GM12878 (cell line): ENCODE measurements at regions not wholly inside any gene's neighbourhood (a gene's known extent, or its start where the extent isn't known, plus 50 kb on each side); places are given as distances from the start of the nearest gene placed in this dataset.

Experiments used
- ATAC-seq: fragments of 200-7000 bp; cut with Tn5 transposase; 3 replicates; pipeline ENCODE4 v1.9.1; 2020; ENCODE audit warnings: mild to moderate bottlenecking, moderate library complexity
- BruUV-seq: library from RNA; stranded (reverse); fragments of 400-500 nt; replicated peaks from 2 replicates; lab custom pipeline; 2021; lab: Mats Ljungman, UMichigan
- CTCF ChIA-PET: fragments of 300-600 bp; sonication (Branson Sonifier 250); formaldehyde crosslinking; extraction: SDS; loops from one replicate; lab custom pipeline; 2021; ENCODE audit warnings: inconsistent platforms; lab: Yijun Ruan, JAX
- POLR2A ChIA-PET: fragments of 350-600 bp; formaldehyde crosslinking; extraction: SDS; loops from one replicate; lab custom pipeline; 2021; ENCODE audit warnings: inconsistent platforms; lab: Charles Lee
- RAD21 ChIA-PET: fragments of 300-600 bp; sonication (Branson Sonifier 250); formaldehyde crosslinking; loops from one replicate; lab custom pipeline; 2023; ENCODE audit warnings: antibody characterized with exemption; ENCODE audit not compliant: unreplicated experiment; lab: Charles Lee
- SMC1A ChIA-PET: fragments of 300-600 bp; sonication (Branson Sonifier 250); formaldehyde crosslinking; loops from one replicate; lab custom pipeline; 2023; ENCODE audit not compliant: unreplicated experiment, uncharacterized antibody; lab: Charles Lee
- DNase-seq: peaks from one replicate; pipeline ENCODE4 v3.0.0-alpha.2; 2011; ENCODE audit warnings: low read depth, low spot score
- FAIRE-seq: peaks from 3 replicates; lab custom pipeline; 2011; peaks lifted over from hg19 to GRCh38; lab: Jason Lieb, UNC
- H2AFZ ChIP-seq: 2 replicates; pipeline ENCODE4 v1.6.0; 2011; ENCODE audit warnings: low read depth, low read length, control low read depth; ENCODE audit not compliant: control insufficient read depth
- H3K27ac ChIP-seq: 2 replicates; pipeline ENCODE4 v1.5.1; 2011; ENCODE audit warnings: control low read depth; ENCODE audit not compliant: control insufficient read depth, insufficient read depth
- H3K27me3 ChIP-seq, 2 experiments: replicated peaks in 1 of 2; 2 replicates each; pipeline versions ENCODE4 v1.6.0 to v1.6.1; 2011; ENCODE audit warnings: low read length in 1 of 2; ENCODE audit not compliant: control insufficient read depth in 2 of 2, insufficient read depth in 2 of 2
- H3K36me3 ChIP-seq, 2 experiments: 2 replicates each; pipeline ENCODE4 v1.5.1; 2011; ENCODE audit warnings: low read length in 1 of 2; ENCODE audit not compliant: control insufficient read depth in 2 of 2, insufficient read depth in 2 of 2
- H3K4me1 ChIP-seq: 2 replicates; pipeline ENCODE4 v1.6.1; 2011; ENCODE audit warnings: mild to moderate bottlenecking, low read length, moderate library complexity, mixed read lengths; ENCODE audit not compliant: control insufficient read depth, insufficient read depth
- H3K4me2 ChIP-seq: 2 replicates; pipeline ENCODE4 v1.6.0; 2011; ENCODE audit warnings: control low read depth; ENCODE audit not compliant: control insufficient read depth, insufficient read depth
- H3K4me3 ChIP-seq: fragments of 200-600 bp; sonication (generic); 2 replicates; pipeline ENCODE4 v1.5.1; 2016
- H3K79me2 ChIP-seq: 2 replicates; pipeline ENCODE4 v1.6.0; 2011; ENCODE audit warnings: low read length; ENCODE audit not compliant: control insufficient read depth, insufficient read depth
- H3K9ac ChIP-seq: 2 replicates; pipeline ENCODE4 v1.8.0; 2011; ENCODE audit warnings: low read length, control low read depth, mixed read lengths; ENCODE audit not compliant: control insufficient read depth, insufficient read depth
- H3K9me3 ChIP-seq: replicated peaks from 3 replicates; pipeline ENCODE4 v1.5.1; 2011; ENCODE audit warnings: mild to moderate bottlenecking, low read length; ENCODE audit not compliant: control insufficient read depth, insufficient read depth
- H4K20me1 ChIP-seq: 2 replicates; pipeline ENCODE4 v1.6.0; 2011; ENCODE audit not compliant: control insufficient read depth, insufficient read depth
- GABPA ChIP-seq: IDR thresholded peaks from 2 replicates; pipeline ENCODE4 v1.6.1; 2014; ENCODE audit warnings: antibody characterized with exemption, low read depth, mild to moderate bottlenecking, inconsistent platforms
- HDAC6 ChIP-seq: fragments of 200-600 bp; sonication (generic); IDR thresholded peaks from one replicate; pipeline ENCODE4 v1.8.0; 2017; ENCODE audit warnings: antibody characterized with exemption; ENCODE audit not compliant: unreplicated experiment
- MYC ChIP-seq: IDR thresholded peaks from 2 replicates; pipeline ENCODE4 v1.6.1; 2011; ENCODE audit warnings: mild to moderate bottlenecking, low read length, moderate library complexity, inconsistent platforms; ENCODE audit not compliant: insufficient read depth, insufficient replicate concordance, insufficient read length, severe bottlenecking
- NR2C2 ChIP-seq: IDR thresholded peaks from 2 replicates; pipeline ENCODE4 v1.6.1; 2011; ENCODE audit warnings: borderline replicate concordance, low read depth; ENCODE audit not compliant: control insufficient read depth, insufficient read length
- POLR2AphosphoS5 ChIP-seq: IDR thresholded peaks from 2 replicates; pipeline ENCODE4 v1.6.1; 2011; ENCODE audit warnings: mild to moderate bottlenecking, low read length, inconsistent platforms
- RB1 ChIP-seq: fragments of 450-650 bp; formaldehyde crosslinking; IDR thresholded peaks from 2 replicates; pipeline ENCODE4 v1.6.1; 2017; ENCODE audit warnings: mild to moderate bottlenecking, borderline replicate concordance
- RCOR1 ChIP-seq: conservative IDR thresholded peaks from 2 replicates; pipeline ENCODE4 v1.6.1; 2012; ENCODE audit warnings: low read depth, low read length, improper control_type of control experiment
- RELA ChIP-seq: fragments of 450-650 bp; IDR thresholded peaks from 2 replicates; pipeline ENCODE4 v1.8.0; 2014; ENCODE audit warnings: borderline replicate concordance; ENCODE audit not compliant: partially characterized antibody
- SMARCA5 ChIP-seq: fragments of 450-650 bp; IDR thresholded peaks from 2 replicates; pipeline ENCODE4 v1.6.1; 2017; ENCODE audit warnings: mild to moderate bottlenecking
- SPI1 ChIP-seq: IDR thresholded peaks from 2 replicates; pipeline ENCODE4 v1.6.1; 2011; ENCODE audit warnings: low read depth, mild to moderate bottlenecking, low read length, moderate library complexity, borderline replicate concordance; ENCODE audit not compliant: insufficient read depth
- ZBED1 ChIP-seq: IDR thresholded peaks from 2 replicates; pipeline ENCODE4 v1.6.1; 2016; ENCODE audit warnings: borderline replicate concordance
- WGBS: methylation state at CpG from one replicate; pipeline ENCODE4 v1.1.6; 2016; ENCODE audit warnings: low lambda C conversion rate; ENCODE audit not compliant: insufficient replicate concordance, insufficient coverage; ENCODE audit errors: missing lambda C conversion rate; 5-methylcytosine and 5-hydroxymethylcytosine counted together
- in situ Hi-C: fragments of 300-500 bp; cut with MboI; formaldehyde crosslinking; loops from 9 replicates; pipeline ENCODE4 v1.14.3; 2018; ENCODE audit warnings: mixed read lengths
- intact Hi-C: fragments of 100-400 bp; cut with micrococcal nuclease; formaldehyde crosslinking; loops from one replicate; pipeline ENCODE4 v1.14.2; 2022; ENCODE audit not compliant: unreplicated experiment
- TF ChIP-seq, protein P1 (sequence below): fragments of 450-650 bp; IDR thresholded peaks from 2 replicates; pipeline ENCODE4 v1.6.1; 2018; ENCODE audit warnings: mild to moderate bottlenecking, low read depth, moderate library complexity; ENCODE audit not compliant: partially characterized antibody
- TF ChIP-seq, protein P2 (sequence below): fragments of 450-650 bp; IDR thresholded peaks from 2 replicates; pipeline ENCODE4 v1.6.1; 2017; ENCODE audit warnings: antibody characterized with exemption, mild to moderate bottlenecking, moderate library complexity
- TF ChIP-seq, protein P3 (sequence below): IDR thresholded peaks from 2 replicates; pipeline ENCODE4 v1.6.1; 2012; ENCODE audit warnings: mild to moderate bottlenecking, low read depth, low read length

DNA sequence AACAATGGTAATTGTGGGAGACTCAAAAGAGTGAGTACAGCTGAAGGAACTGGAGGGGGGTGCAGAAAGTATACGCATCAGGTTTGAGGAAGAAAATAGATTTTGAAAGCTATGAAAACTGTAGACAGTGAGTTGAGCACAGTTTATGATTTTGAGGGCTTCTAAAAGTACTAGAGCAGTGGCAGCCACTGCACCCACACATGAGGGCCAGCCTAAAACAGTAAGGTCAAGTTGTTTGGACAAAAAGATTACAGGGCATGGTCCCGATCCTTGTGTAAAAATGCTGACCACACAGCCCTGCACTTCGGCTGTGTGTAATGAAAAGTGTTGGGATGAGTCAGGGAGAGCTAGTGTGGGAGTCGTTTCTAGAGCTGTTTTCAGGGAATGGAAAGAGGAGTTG lies 2282.1 kb downstream of the TP53TG3F start (continued):
- no peak for TF ChIP-seq POLR2AphosphoS5
- no peak for TF ChIP-seq MYC
- TF ChIP-seq RB1, result no peak

DNA sequence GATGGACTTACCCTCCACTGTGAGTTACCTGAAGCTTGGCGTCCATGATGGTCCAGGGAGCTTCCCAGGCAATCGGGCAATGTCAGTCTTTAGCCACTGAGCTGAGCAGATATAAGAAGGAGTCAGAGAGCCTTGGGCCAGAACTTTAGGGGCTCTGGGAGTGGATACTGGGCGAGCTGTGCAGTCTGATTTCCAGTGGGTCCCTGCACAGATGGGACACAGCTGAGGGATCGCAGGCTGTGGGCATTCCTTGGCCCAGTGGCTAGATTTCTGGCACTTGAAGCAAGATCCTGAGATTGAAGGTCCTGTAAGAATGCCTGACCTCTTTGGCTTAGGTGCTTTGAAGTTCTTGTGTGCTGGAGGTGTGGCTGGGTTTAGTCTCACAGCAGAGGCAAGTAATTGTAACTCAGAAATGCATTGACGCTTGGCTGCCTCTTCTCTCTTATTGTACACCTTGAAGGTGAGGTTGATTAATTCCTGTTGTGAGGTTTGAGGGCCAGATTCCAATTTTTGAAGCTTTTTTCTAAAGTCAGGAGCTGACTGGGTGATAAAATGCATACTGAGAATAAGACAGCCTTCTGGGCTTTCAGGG lies 2283.8 kb downstream of the TP53TG3F start:
- in situ Hi-C loops (no loop called here), intact Hi-C loops (no loop called here)
- SMC1A ChIA-PET, result no interaction called here
- ATAC-seq (no peak), FAIRE-seq (no peak), DNase-seq (no peak)
- Histone ChIP-seq H3K9ac (no peak overlapping the region), H3K27me3 (no peaks in the 10 kb centered on the region), H3K4me1 (no peaks in the 10 kb centered on the region), H3K79me2 (no peaks in the 10 kb centered on the region), H3K4me3 (no peak overlapping the region), H2AFZ (no peak overlapping the region), H3K36me3 (no peaks in the 10 kb centered on the region), H3K27ac (no peak overlapping the region), H3K9me3 (no peaks in the 10 kb centered on the region; the same call in 1 of the 3 replicates), H4K20me1 (no peaks in the 10 kb centered on the region), H3K4me2 (no peak overlapping the region)
- RAD21 ChIA-PET, result no interaction called here
- POLR2A ChIA-PET, result no interaction called here
- no TSS peak for BruUV-seq
- WGBS, result 31% methylated on average over 5 of the region's 5 CpGs
- CTCF ChIA-PET, result no interaction called here
- TF ChIP-seq, protein P1, sequence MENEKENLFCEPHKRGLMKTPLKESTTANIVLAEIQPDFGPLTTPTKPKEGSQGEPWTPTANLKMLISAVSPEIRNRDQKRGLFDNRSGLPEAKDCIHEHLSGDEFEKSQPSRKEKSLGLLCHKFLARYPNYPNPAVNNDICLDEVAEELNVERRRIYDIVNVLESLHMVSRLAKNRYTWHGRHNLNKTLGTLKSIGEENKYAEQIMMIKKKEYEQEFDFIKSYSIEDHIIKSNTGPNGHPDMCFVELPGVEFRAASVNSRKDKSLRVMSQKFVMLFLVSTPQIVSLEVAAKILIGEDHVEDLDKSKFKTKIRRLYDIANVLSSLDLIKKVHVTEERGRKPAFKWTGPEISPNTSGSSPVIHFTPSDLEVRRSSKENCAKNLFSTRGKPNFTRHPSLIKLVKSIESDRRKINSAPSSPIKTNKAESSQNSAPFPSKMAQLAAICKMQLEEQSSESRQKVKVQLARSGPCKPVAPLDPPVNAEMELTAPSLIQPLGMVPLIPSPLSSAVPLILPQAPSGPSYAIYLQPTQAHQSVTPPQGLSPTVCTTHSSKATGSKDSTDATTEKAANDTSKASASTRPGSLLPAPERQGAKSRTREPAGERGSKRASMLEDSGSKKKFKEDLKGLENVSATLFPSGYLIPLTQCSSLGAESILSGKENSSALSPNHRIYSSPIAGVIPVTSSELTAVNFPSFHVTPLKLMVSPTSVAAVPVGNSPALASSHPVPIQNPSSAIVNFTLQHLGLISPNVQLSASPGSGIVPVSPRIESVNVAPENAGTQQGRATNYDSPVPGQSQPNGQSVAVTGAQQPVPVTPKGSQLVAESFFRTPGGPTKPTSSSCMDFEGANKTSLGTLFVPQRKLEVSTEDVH, result no peak
- TF ChIP-seq SPI1 (no peak), HDAC6 (no peak), RCOR1 (no peak), SMARCA5 (no peak), GABPA (no peak), ZBED1 (no peak), RELA (no peak), NR2C2 (no peak)
- TF ChIP-seq, protein P2, sequence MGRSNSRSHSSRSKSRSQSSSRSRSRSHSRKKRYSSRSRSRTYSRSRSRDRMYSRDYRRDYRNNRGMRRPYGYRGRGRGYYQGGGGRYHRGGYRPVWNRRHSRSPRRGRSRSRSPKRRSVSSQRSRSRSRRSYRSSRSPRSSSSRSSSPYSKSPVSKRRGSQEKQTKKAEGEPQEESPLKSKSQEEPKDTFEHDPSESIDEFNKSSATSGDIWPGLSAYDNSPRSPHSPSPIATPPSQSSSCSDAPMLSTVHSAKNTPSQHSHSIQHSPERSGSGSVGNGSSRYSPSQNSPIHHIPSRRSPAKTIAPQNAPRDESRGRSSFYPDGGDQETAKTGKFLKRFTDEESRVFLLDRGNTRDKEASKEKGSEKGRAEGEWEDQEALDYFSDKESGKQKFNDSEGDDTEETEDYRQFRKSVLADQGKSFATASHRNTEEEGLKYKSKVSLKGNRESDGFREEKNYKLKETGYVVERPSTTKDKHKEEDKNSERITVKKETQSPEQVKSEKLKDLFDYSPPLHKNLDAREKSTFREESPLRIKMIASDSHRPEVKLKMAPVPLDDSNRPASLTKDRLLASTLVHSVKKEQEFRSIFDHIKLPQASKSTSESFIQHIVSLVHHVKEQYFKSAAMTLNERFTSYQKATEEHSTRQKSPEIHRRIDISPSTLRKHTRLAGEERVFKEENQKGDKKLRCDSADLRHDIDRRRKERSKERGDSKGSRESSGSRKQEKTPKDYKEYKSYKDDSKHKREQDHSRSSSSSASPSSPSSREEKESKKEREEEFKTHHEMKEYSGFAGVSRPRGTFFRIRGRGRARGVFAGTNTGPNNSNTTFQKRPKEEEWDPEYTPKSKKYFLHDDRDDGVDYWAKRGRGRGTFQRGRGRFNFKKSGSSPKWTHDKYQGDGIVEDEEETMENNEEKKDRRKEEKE, result no peak
- TF ChIP-seq, protein P3, sequence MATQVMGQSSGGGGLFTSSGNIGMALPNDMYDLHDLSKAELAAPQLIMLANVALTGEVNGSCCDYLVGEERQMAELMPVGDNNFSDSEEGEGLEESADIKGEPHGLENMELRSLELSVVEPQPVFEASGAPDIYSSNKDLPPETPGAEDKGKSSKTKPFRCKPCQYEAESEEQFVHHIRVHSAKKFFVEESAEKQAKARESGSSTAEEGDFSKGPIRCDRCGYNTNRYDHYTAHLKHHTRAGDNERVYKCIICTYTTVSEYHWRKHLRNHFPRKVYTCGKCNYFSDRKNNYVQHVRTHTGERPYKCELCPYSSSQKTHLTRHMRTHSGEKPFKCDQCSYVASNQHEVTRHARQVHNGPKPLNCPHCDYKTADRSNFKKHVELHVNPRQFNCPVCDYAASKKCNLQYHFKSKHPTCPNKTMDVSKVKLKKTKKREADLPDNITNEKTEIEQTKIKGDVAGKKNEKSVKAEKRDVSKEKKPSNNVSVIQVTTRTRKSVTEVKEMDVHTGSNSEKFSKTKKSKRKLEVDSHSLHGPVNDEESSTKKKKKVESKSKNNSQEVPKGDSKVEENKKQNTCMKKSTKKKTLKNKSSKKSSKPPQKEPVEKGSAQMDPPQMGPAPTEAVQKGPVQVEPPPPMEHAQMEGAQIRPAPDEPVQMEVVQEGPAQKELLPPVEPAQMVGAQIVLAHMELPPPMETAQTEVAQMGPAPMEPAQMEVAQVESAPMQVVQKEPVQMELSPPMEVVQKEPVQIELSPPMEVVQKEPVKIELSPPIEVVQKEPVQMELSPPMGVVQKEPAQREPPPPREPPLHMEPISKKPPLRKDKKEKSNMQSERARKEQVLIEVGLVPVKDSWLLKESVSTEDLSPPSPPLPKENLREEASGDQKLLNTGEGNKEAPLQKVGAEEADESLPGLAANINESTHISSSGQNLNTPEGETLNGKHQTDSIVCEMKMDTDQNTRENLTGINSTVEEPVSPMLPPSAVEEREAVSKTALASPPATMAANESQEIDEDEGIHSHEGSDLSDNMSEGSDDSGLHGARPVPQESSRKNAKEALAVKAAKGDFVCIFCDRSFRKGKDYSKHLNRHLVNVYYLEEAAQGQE, result no peak
